ENCODE measurements at regions not wholly inside any gene's neighbourhood (a gene's known extent, or its start where the extent isn't known, plus 50 kb on each side); places are given as distances from the start of the nearest gene placed in this dataset.
A peak's percentile ranks its signal among the peaks of the same experiment; 100 is the strongest.
"Not testable (repeated sequence)": the region's sequence is repeated elsewhere in the genome, so short reads cannot be mapped to it uniquely, and the experiment has no call there.

- not testable (repeated sequence) for H3K9me3 Mint-ChIP-seq; H3K27ac Mint-ChIP-seq; H3K36me3 Mint-ChIP-seq; DNase-seq (ENCODE audit: low spot score in 2 of 2); ATAC-seq
These were observed 239.6 kb downstream of the ZNF37A start for GRCh38 chr10:38333699-38334098.

GRCh38 chr10:38350645-38351044 lies 256.5 kb downstream of the ZNF37A start:
- H3K27ac Mint-ChIP-seq: not testable (repeated sequence)

GRCh38 chr10:38354410-38354809 lies 260.3 kb downstream of the ZNF37A start:
- H3K27ac Mint-ChIP-seq; H3K9me3 Mint-ChIP-seq; DNase-seq (ENCODE audit: low spot score in 2 of 2); H3K36me3 Mint-ChIP-seq; ATAC-seq: not testable (repeated sequence)

More at GRCh38 chr10:38350645-38351044, 256.5 kb downstream of the ZNF37A start:
- DNase-seq (ENCODE audit: low spot score in 2 of 2); H3K36me3 Mint-ChIP-seq; H3K9me3 Mint-ChIP-seq; ATAC-seq: not testable (repeated sequence)

- H3K36me3 Mint-ChIP-seq, H3K9me3 Mint-ChIP-seq: not testable (repeated sequence)
- H3K27ac Mint-ChIP-seq: peak overlapping the region; percentile 93 to 99
- peak; percentile 63 to 84 for DNase-seq (ENCODE audit: low spot score in 2 of 2)
- peak; percentile 99 to 100 for ATAC-seq
These were observed 261.9 kb downstream of the ZNF37A start for GRCh38 chr10:38355911-38356526.

- peak overlapping the region; percentile 93 to 99 for H3K27ac Mint-ChIP-seq
- H3K36me3 Mint-ChIP-seq, H3K9me3 Mint-ChIP-seq: not testable (repeated sequence)
- peak; percentile 43 to 53 for ATAC-seq
- DNase-seq (ENCODE audit: low spot score in 2 of 2): peak in 1 of 2 donors; percentile 4
These were observed 262.4 kb downstream of the ZNF37A start for GRCh38 chr10:38356527-38356926.

- not testable (repeated sequence) for DNase-seq (ENCODE audit: low spot score in 2 of 2); ATAC-seq; H3K36me3 Mint-ChIP-seq; H3K27ac Mint-ChIP-seq; H3K9me3 Mint-ChIP-seq
These were observed 268.4 kb downstream of the ZNF37A start for GRCh38 chr10:38362514-38362913.

GRCh38 chr10:38364073-38364472 lies 269.9 kb downstream of the ZNF37A start:
- ATAC-seq: peak; percentile 40 to 68
- H3K9me3 Mint-ChIP-seq; DNase-seq (ENCODE audit: low spot score in 2 of 2); H3K27ac Mint-ChIP-seq; H3K36me3 Mint-ChIP-seq: not testable (repeated sequence)

GRCh38 chr10:38365917-38366316 lies 271.8 kb downstream of the ZNF37A start:
- not testable (repeated sequence) for H3K27ac Mint-ChIP-seq, H3K36me3 Mint-ChIP-seq, H3K9me3 Mint-ChIP-seq
- DNase-seq (ENCODE audit: low spot score in 2 of 2) (peak in 1 of 2 donors; percentile 10), ATAC-seq (peak in 1 of 2 donors; percentile 44)

GRCh38 chr10:38383800-38384199 lies 289.7 kb downstream of the ZNF37A start:
- H3K36me3 Mint-ChIP-seq; ATAC-seq; DNase-seq (ENCODE audit: low spot score in 2 of 2); H3K9me3 Mint-ChIP-seq; H3K27ac Mint-ChIP-seq: not testable (repeated sequence)

- H3K9me3 Mint-ChIP-seq; H3K27ac Mint-ChIP-seq; ATAC-seq; H3K36me3 Mint-ChIP-seq; DNase-seq (ENCODE audit: low spot score in 2 of 2): not testable (repeated sequence)
These were observed 292.7 kb downstream of the ZNF37A start for GRCh38 chr10:38386869-38387268.

- ATAC-seq, H3K36me3 Mint-ChIP-seq, H3K9me3 Mint-ChIP-seq, H3K27ac Mint-ChIP-seq: not testable (repeated sequence)
- peak in 1 of 2 donors; percentile 28 for DNase-seq (ENCODE audit: low spot score in 2 of 2)
These were observed 296.6 kb downstream of the ZNF37A start for GRCh38 chr10:38390725-38391124.

GRCh38 chr10:38395465-38395864 lies 301.3 kb downstream of the ZNF37A start:
- not testable (repeated sequence) for ATAC-seq; H3K9me3 Mint-ChIP-seq; DNase-seq (ENCODE audit: low spot score in 2 of 2); H3K36me3 Mint-ChIP-seq; H3K27ac Mint-ChIP-seq

GRCh38 chr10:38396178-38396954 lies 302.2 kb downstream of the ZNF37A start:
- H3K9me3 Mint-ChIP-seq; ATAC-seq; H3K36me3 Mint-ChIP-seq; DNase-seq (ENCODE audit: low spot score in 2 of 2); H3K27ac Mint-ChIP-seq: not testable (repeated sequence)

GRCh38 chr10:38401565-38401964 lies 307.4 kb downstream of the ZNF37A start:
- not testable (repeated sequence) for ATAC-seq; H3K9me3 Mint-ChIP-seq; DNase-seq (ENCODE audit: low spot score in 2 of 2); H3K36me3 Mint-ChIP-seq
- peak overlapping the region in 1 of 2 donors; percentile 98 for H3K27ac Mint-ChIP-seq

GRCh38 chr10:38402442-38403346 lies 308.6 kb downstream of the ZNF37A start:
- peak overlapping the region; percentile 95 to 98 for H3K27ac Mint-ChIP-seq
- H3K9me3 Mint-ChIP-seq, H3K36me3 Mint-ChIP-seq: not testable (repeated sequence)
- peak; percentile 97 to 98 for ATAC-seq
- DNase-seq (ENCODE audit: low spot score in 2 of 2): peak; percentile 85 to 96

GRCh38 chr10:38403347-38404117 lies 309.4 kb downstream of the ZNF37A start:
- H3K27ac Mint-ChIP-seq: peak overlapping the region; percentile 93 to 98
- ATAC-seq; DNase-seq (ENCODE audit: low spot score in 2 of 2); H3K36me3 Mint-ChIP-seq; H3K9me3 Mint-ChIP-seq: not testable (repeated sequence)

All from activated naive CD4-positive, alpha-beta T cell treated with anti-CD3 and anti-CD28 coated beads, Interleukin-2, amount 50 U/mL, for 72 hours (primary cell).